GM19467 (cell line): ENCODE measurements at regions not wholly inside any gene's neighbourhood (a gene's known extent, or its start where the extent isn't known, plus 50 kb on each side); places are given as distances from the start of the nearest gene placed in this dataset.

Source experiments
- ATAC-seq: cut with Tn5 transposase; IDR thresholded peaks from one replicate; pipeline ENCODE4 v1.9.1; 2021; ENCODE audit warnings: mild to moderate bottlenecking, moderate library complexity; ENCODE audit not compliant: unreplicated experiment

DNA sequence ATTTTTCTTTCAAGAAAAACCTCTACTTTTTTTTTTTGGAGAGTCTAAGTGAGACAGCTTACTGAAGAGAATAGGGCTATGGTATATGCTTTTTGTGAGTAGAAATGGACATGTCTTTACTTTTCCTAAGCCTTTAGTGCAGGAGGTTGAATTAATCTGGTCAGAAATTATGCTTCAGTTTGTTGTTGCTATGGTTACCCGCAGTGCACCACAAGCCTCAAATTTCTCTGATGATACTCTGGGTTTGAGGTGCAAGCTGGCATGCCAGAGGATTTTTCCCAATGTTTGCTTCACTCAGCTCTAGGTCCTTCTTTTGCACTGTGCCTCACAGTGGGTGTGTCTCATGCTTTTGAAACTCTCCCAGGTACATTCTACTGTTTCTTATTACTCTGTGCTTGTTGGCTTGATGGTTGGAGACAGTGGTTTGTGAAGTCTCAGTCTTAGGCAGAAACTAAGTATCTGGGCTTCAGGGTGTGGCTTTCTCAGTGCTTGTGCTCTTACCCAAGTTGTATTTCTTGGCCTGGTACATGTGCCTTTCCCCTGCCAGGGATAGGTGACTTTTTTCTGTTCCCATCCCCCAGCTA lies 278.3 kb downstream of the RBM43 start:
- ATAC-seq, result no peak

DNA sequence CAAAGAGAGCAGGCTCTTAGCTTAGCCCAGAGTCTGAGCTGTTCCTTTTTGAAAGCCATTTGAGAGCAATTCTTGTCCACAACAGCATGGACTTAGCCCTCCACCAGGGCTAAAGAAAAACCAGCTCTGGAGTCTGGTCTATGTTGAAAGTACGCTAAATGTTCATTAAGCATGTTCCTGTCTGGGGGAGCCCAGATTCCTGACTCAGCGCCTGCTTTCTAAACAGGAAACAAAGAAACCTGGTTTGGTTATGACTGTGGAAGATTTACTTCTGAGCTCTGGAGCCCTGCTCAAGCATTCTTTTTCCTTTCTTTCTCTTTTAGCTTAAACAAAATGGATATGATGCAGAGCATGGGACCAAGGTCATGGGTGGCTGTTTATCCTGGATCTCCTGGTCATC lies 279.8 kb downstream of the RBM43 start:
- ATAC-seq, result no peak

DNA sequence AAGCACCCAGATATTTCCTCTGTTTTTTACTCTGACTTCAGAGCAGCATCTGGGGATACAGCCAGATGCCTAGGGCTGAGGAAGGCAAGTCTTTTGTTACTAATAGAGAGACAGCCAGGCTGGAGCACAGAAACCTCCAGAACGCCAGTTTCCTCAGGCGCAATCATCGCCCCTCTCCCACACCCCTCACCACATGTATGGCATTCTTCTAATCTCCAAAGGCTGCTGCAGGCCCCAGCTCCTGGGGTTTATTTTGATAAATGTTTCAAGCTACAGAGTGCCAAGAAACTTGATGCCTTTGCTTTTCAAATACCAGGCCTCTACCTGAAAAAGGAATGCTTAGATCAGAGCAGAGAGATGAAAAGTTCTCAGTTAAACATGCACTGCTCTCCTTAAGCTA lies 283.6 kb downstream of the RBM43 start:
- ATAC-seq, result no peak

DNA sequence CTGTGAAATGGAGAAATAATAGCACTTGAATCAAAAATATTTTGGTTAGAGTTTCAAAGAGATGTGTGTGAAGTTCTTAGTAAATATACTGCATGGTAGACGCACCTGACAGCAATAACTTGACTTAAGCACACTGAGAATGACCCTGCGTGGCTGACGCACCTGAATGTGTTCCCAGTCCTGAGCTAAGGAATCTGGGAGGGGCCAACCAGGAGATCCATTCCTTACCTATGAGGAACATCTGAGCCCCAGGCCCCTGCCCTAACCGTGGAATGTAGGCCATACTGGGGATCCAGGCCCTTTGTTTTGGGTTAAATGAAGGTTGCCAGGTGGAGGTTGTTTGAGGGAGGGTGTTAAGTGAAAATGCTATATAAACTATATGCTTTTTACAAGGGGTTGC lies 284.4 kb downstream of the RBM43 start:
- no peak for ATAC-seq

DNA sequence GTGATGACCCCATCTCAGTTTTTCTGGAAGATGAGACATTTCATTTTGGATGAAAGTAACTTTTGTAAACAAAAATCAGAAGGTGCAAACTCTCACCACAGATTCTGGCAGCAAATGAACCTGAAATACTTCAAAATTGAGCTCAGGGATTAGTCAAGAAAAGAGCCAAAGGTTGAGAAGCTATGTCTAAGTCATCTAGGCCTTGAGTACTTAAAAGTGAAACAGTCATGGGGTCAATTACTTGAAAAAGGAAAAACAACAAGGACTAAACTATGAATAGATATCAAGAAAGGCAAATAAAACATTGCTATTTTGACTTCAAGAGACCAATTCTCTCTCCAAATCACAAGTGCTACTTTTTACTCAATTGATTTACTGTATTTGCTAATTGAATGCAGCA lies 285.1 kb downstream of the RBM43 start:
- ATAC-seq, result no peak

DNA sequence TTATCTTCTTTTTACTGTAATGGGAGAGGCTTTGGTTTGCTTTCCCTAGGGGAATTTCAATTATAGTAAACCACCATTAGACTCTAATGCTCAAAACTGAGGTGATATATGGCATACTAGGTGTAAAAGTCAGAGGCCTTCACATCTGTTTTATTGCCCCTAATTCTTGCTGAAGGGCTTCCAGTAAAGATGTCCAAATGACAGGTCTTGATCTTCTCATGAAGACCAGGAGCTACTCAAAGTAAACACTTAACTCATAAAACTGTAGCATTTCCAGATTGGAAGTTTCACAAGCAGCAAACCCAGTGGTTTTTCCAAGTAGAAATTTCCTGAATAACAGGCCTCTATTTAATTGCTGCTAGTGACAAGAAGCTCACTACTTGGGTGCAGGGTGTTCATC lies 286.8 kb downstream of the RBM43 start:
- no peak for ATAC-seq

DNA sequence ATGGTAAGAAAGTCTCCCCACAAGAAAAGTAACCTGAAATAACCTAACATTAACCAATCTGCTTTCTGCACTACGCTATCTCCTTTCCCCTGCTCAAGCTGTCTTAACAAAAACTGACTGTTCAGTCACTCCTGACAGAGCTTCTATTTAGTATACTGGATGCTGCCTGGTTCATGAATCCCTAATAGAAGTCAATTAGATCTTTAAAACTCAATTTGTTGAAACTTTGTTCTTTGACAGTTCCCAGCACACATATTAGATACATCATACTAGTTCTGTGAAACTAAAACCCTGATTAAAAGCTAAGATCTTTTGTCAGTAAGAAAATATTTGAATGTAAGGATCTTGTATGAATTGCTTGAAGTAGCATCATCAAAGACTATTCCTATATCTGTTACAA lies 287.4 kb downstream of the RBM43 start:
- ATAC-seq, result no peak

DNA sequence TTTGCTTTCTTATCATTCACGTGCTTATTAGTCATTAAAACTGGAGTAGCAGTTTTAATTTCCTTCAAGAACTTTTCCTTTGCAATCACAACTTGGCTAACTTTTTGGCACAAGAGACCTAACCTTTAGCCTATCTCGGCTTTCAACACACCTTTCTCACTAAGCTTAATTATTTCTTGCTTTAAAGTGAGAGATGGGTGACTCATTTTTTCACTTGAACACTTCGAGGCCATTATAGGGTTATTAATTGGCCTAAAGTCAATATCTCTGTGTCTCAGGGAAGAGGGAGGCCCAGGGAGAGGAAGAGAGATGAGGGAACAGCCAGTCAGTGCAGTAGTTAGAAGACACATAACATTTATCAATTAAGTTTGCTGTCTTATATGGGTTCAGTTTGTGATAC lies 289.8 kb downstream of the RBM43 start:
- no peak for ATAC-seq

DNA sequence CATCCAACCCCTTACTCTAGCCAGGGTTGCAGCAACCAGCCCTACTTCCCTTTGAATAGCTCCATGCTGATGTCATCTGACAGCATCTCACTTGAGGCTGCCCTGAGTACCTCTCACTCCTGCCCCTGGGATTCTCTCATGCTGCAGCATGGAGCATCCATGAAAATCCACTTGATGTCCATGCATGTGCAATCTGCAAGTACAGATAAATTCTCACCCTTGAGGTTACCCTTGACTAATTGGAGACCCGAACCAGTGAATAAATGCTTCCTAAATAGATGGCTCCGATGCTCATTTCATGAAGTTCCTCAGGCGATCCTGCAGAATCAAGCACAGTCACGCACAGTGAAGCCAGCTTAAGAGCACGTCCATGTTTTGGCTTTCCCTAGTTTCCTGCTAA lies 298.3 kb downstream of the RBM43 start:
- no peak for ATAC-seq

DNA sequence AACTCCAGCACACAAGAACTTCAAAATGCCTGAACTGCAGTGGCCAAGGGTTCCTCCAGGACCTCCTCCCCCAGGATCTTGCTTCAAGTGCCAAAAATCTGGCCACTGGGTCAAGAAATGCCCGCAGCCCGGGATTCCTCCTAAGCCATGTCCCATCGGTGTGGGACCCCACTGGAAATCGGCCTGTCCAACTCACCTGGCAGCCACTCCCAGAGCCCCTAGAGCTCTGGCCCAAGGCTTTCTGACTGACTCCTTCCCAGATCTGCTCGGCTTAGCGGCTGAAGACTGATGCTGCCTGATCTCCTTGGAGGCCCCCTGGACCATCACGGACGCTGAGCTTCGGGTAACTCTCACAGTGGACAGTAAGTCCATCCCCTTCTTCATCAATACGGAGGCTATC lies 306.4 kb downstream of the RBM43 start:
- no peak for ATAC-seq

DNA sequence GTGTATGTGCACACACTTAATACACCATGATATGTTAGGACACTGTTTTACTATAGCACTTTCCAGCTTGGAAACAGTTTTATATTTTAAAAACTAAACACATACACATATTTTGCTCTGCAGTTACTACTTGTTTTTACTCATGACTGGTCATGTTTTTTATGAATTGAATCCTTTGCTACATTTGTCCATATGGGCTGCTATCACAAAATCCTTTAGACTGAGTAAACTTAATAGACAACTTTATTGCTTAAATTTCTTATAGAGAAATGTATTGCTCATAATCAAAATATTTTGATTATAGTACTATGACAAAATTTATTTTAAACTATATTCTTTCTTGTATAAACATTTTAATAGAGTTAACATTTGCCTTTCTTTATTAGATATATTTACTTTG lies 314.8 kb downstream of the RBM43 start:
- no peak for ATAC-seq

DNA sequence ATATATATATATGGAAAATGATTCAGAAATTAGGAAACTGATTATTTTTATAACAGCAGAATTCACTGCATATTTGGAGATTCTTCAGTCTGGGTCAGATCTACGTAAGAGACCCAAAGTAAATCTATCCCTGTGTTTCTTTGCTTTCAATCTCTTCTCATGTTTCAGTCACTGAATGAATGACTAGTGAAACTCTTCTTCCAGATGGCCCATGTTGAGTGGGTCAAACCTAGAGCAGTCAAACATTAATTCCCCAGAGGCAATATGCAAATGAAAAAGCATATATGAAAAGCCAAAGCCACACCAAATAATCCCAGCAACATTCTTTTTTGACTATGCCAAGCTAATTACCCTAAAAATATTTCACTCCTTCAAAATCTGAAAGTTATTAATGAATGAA lies 317.3 kb downstream of the RBM43 start:
- no peak for ATAC-seq

DNA sequence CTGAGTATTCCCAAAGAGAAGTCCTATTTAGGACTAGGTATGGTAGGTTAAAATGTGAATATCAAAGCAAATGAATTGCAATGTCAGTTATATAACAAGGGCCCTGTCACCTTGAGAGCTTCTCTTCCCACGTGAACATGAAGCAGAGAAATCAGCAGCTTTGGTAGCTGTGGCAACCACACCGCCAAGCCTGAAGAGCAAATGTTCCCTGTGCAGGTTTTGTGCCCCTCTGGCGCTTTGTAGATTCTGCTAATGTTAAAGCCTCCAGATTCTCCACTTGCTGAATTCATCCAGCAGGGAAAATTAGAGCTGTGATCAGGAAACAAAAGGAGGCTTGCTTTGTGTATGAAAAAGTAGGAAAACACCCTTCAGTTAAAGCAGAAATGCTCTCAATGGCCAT lies 322.6 kb downstream of the RBM43 start:
- ATAC-seq, result no peak

DNA sequence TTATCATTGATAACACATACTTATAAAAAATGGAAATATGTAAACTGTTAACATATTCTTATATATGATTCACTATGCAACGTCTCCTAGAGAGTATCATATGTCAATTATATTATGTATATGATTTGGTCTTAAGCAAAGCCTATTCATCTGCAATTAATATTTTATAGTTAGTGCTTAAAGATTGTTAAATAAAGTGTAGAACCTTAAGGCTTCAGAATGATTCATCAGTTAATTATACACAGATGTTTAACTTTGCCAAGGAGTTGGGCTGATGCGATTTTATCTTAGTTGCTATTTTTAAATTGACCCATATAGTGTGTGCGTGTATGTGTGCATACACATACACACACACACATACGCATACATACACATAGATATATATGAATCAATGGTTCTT lies 323.1 kb downstream of the RBM43 start:
- ATAC-seq, result no peak

DNA sequence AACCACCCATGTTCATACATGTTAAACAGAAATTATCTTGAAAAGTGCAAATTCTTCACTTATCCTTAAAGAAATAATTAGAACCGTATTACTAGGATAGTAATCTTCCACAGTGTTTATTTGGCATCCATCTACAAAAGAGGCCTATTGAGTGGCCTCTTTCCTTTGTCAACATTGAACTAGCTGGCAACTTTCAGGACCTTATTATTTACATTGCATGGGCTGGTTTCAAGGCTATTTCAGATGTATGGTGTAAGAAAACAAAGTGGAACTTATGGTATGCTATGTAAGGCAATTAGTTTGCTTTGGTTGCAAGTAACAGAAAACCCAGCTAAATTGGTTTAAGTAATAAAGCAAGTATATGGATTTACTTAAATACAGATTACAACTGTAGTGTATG lies 324.6 kb downstream of the RBM43 start:
- no peak for ATAC-seq

DNA sequence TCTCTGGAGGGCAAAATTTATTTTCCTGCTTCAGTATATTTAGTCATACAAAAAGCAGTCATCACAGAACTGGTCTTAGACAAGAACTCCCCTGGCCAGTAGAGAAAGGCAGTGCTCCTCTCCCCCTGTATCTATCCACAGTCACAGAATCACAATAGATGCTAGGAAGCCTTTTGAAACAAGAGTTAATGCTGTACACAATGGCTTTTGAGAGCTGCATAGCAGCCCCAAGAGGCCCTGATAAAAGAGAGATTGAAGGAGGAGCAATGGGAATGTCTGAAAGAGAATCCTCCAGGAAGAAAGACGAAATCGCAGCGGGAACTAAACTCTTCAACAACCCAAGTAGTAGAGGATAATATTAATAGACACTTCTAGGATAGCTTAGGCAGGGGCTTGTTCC lies 330.2 kb downstream of the RBM43 start:
- ATAC-seq, result no peak

DNA sequence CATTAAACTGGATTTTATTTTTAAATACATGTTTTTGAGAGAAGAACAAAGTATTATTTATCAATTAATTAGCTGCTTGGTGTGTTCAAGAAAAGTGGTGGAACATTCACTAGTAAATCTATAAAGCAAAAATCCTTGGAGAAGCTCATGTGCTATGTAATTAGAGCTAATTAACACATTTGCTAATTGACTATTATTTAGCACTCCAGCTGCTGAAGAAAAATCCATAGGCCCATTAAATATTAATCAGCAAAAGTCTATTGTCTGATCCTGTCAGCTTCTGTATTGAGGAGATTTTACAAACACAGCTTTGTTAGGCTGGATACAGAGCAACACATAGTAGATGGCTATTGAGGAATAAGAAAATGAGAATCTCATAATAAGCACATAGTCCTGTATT lies 336.1 kb downstream of the RBM43 start:
- no peak for ATAC-seq

DNA sequence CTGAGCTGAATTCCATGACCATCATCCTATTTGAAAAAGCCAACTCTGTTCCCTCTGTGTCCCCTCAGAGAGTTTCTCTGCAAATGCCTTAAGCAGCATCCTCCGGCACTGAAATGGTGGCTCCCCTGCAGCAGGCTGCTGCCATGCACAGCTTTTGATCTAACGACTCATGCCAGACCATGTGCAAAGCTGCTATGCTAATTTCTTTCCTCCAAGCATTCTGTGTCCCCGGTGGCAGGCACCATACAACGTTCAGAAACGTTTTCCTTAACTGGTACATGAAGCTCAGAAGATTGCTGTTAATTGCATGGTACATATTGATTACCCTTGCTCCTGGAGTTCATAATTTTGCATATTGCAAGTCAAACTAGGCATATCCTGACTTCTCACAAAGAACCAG lies 336.8 kb downstream of the RBM43 start:
- no peak for ATAC-seq

DNA sequence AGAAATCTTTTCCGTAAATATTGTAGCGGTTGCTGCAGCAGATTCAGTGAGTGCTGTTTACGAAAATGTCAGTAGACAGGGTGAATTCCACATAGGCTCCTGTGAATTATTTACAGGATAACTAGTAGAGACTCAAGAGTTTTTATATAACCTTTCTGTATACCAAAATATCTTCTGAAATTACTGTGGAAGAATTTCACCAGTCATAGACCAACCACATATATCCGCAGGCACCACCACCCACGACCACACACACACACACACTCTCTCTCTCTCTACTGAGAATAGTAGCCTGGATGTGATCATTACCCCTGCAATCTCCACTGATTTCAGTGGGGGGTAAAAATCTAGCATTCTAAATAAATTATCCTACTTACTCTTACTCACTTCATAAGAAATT lies 341.8 kb downstream of the RBM43 start:
- ATAC-seq, result no peak

DNA sequence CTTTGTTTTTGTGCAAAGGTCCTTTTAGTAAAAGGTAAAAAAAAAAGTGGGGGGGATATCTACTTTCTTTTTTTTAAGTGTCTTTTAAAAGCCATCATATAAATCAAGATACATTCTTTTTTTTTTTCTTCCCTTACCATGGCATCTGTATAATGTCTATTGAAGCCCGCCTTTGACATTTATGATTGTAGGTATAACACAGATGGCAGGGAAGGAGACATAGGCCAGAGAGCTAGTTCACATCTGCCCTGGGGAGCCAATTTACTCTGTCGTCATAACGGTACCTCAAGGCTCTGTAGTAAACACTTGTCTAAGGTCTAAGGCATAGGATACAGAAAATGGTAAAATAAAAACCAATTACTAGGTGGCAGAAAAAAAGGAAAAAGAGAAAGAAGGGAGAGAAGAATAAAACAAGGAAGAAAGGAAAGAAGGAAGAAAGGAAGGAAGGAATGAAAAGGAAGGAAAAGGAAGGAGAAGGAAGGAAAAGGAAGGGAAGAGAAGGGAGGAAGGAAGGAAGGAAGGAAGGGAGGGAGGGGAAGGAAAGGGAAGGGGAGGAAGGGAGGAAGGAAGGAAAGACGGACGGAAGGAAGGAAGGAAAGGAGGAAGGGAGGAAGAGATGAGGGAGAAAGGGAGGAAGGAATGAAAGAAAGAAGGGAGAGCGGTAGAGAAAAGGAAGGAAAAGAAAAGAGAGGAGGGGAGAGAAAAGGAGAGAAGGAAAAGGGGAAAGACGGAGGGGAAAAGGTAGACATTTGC lies 343.5 kb downstream of the RBM43 start:
- ATAC-seq, result no peak

DNA sequence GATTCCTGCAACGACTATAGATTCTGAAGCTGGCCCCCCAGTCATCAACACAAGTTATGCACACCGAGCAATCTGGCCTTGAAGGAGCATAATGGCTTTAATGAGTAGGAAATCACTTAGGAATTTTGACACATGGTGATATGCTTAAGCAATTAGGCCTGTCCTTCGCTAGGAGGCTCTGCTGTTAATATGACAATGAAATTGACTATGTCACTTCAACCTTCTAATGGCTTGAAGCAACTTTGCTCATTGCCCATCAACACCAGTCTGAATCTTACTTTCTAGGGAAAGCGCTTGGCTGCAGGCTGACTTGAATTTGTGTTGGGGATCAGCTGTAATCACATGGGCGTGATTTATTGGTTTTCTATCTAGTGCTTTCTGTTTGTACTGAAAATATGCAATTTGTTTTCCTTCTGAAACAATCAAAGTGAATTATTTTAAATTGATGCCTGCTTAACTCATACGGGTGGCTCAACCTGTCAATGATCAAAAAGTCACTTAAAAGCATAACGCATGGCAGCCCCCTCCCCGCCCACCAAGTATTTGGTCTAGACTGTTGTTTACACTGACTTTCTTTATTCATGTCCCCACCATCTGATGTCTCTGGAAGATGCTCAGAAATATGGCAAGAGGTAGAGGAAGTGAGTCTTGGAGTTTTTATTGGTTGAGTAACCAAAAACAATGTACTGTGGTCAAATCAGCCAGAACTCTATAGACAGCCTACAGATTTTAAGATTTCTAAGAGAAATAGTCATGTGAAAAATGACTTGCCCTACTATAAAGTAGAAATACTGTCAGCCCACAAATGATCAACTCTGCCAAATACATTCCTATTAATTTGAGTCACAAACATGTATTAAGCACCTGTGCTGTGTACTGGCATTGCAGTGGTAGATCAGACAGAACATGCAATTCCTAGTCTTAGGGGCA lies 344.9 kb downstream of the RBM43 start:
- no peak for ATAC-seq

DNA sequence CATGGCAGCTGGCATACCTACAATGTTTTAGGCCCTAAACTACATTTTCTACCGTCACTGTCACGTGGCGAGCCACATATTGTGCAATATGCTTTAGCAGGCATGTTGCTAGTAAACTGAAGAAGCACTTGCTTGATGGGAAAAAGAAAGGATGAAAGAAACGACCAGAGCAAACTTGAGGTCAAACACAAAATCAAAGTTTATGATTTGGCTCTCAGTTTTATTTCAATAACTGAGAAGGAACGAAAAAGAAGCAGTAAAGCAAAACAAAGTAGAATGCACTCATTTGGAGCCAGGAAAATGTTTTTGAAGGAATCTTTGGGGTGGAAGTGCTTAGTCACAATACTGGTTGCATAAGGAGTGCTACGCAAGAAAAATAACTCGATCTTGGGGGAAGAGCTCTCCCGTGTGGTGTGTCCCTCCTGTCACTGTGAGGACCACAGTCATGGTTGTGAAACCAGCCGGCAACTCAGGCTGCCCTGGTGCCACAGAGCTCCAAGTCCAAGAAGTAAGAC lies 349.8 kb downstream of the RBM43 start:
- no peak for ATAC-seq
